ENCODE measurements at regions not wholly inside any gene's neighbourhood (a gene's known extent, or its start where the extent isn't known, plus 50 kb on each side); places are given as distances from the start of the nearest gene placed in this dataset.
"Not testable (repeated sequence)": the region's sequence is repeated elsewhere in the genome, so short reads cannot be mapped to it uniquely, and the experiment has no call there.

GRCh38 chr14:48568688-48569087 is 893.3 kb upstream of the MDGA2 start:
- Mint-ChIP-seq H3K36me3 (ENCODE audit: low read depth) (peaks cover 3% of the 10 kb centered on the region), H3K4me3 (no peak overlapping the region), H3K27ac (ENCODE audit: unreplicated experiment) (no peak overlapping the region), H3K27me3 (ENCODE audit: low read depth) (no peaks in the 10 kb centered on the region), H3K4me1 (no peaks in the 10 kb centered on the region), H3K9me3 (peaks cover under 1% of the 10 kb centered on the region)
- DNase-seq (ENCODE audit: low read depth, low spot score), result no peak
- no peak for TF ChIP-seq CTCF (conservative IDR thresholded peaks at IDR 0.05)

GRCh38 chr14:48568252-48568651 is 892.8 kb upstream of the MDGA2 start:
- Mint-ChIP-seq H3K27ac (ENCODE audit: unreplicated experiment) (no peak overlapping the region), H3K4me1 (no peaks in the 10 kb centered on the region), H3K9me3 (peaks cover 5% of the 10 kb centered on the region), H3K36me3 (ENCODE audit: low read depth) (peaks cover 7% of the 10 kb centered on the region), H3K4me3 (no peak overlapping the region), H3K27me3 (ENCODE audit: low read depth) (no peaks in the 10 kb centered on the region)
- no peak for TF ChIP-seq CTCF (conservative IDR thresholded peaks at IDR 0.05)
- no peak for DNase-seq (ENCODE audit: low read depth, low spot score)

- DNase-seq (ENCODE audit: low read depth, low spot score), result no peak
- Mint-ChIP-seq H3K4me3 (no peak overlapping the region), H3K9me3 (peaks cover 7% of the 10 kb centered on the region), H3K4me1 (peaks cover 11% of the 10 kb centered on the region), H3K36me3 (ENCODE audit: low read depth) (peaks cover 5% of the 10 kb centered on the region), H3K27me3 (ENCODE audit: low read depth) (no peaks in the 10 kb centered on the region), H3K27ac (ENCODE audit: unreplicated experiment) (peak overlapping the region; percentile 57)
- TF ChIP-seq CTCF (conservative IDR thresholded peaks at IDR 0.05), result no peak
Measured at GRCh38 chr14:48563489-48563888, 888.1 kb upstream of the MDGA2 start.

GRCh38 chr14:48561438-48561837 is 886.0 kb upstream of the MDGA2 start:
- H3K36me3 Mint-ChIP-seq (ENCODE audit: low read depth); H3K27me3 Mint-ChIP-seq (ENCODE audit: low read depth); H3K4me3 Mint-ChIP-seq; H3K9me3 Mint-ChIP-seq; DNase-seq (ENCODE audit: low read depth, low spot score): not testable (repeated sequence)
- H3K4me1 Mint-ChIP-seq, result peaks cover 11% of the 10 kb centered on the region
- H3K27ac Mint-ChIP-seq (ENCODE audit: unreplicated experiment), result peak overlapping the region; percentile 44

- no peak for DNase-seq (ENCODE audit: low read depth, low spot score)
- Mint-ChIP-seq H3K27me3 (ENCODE audit: low read depth) (no peaks in the 10 kb centered on the region), H3K27ac (ENCODE audit: unreplicated experiment) (no peak overlapping the region), H3K36me3 (ENCODE audit: low read depth) (peaks cover 5% of the 10 kb centered on the region), H3K4me1 (peaks cover 11% of the 10 kb centered on the region), H3K9me3 (peaks cover 7% of the 10 kb centered on the region), H3K4me3 (no peak overlapping the region)
- no peak for TF ChIP-seq CTCF (conservative IDR thresholded peaks at IDR 0.05)
Measured at GRCh38 chr14:48560421-48560820, 885.0 kb upstream of the MDGA2 start.

- H3K27me3 Mint-ChIP-seq (ENCODE audit: low read depth), result no peaks in the 10 kb centered on the region
- TF ChIP-seq CTCF (conservative IDR thresholded peaks at IDR 0.05), result no peak
- peaks cover 3% of the 10 kb centered on the region for H3K9me3 Mint-ChIP-seq
- no peak overlapping the region for H3K4me3 Mint-ChIP-seq
- H3K27ac Mint-ChIP-seq (ENCODE audit: unreplicated experiment), result no peak overlapping the region
- H3K4me1 Mint-ChIP-seq, result no peaks in the 10 kb centered on the region
- H3K36me3 Mint-ChIP-seq (ENCODE audit: low read depth), result no peaks in the 10 kb centered on the region
- no peak for DNase-seq (ENCODE audit: low read depth, low spot score)
Measured at GRCh38 chr14:48553443-48553842, 878.0 kb upstream of the MDGA2 start.
